OCI-LY1 (cell line): ENCODE measurements at regions not wholly inside any gene's neighbourhood (a gene's known extent, or its start where the extent isn't known, plus 50 kb on each side); places are given as distances from the start of the nearest gene placed in this dataset.

Experiments
- H2AFZ ChIP-seq: fragments of 200-600 bp; sonication (generic), shearing (Covaris generic); 2 replicates; pipeline ENCODE4 v1.6.0; 2014; ENCODE audit warnings: antibody characterized with exemption, mild to moderate bottlenecking, low read length
- H3F3A ChIP-seq: fragments of 200-600 bp; sonication (generic), shearing (Covaris generic); 2 replicates; pipeline ENCODE4 v1.6.0; 2014; ENCODE audit warnings: mild to moderate bottlenecking, antibody characterized with exemption, low read length, moderate library complexity; ENCODE audit not compliant: insufficient read depth
- H3K27ac ChIP-seq: fragments of 200-600 bp; sonication (generic); 2 replicates; pipeline ENCODE4 v1.5.1; 2014; ENCODE audit warnings: low read length, mixed run types, mild to moderate bottlenecking, low read depth; ENCODE audit not compliant: poor library complexity, severe bottlenecking
- H3K27me3 ChIP-seq: fragments of 200-600 bp; sonication (generic); 2 replicates; pipeline ENCODE4 v1.6.0; 2014; ENCODE audit warnings: antibody characterized with exemption, mild to moderate bottlenecking, low read length, moderate library complexity; ENCODE audit not compliant: insufficient read depth
- H3K36me3 ChIP-seq: fragments of 200-600 bp; sonication (generic); 2 replicates; pipeline ENCODE4 v1.6.1; 2014; ENCODE audit warnings: mild to moderate bottlenecking, antibody characterized with exemption, low read length, moderate library complexity, mixed read lengths; ENCODE audit not compliant: insufficient read depth
- H3K4me1 ChIP-seq: fragments of 200-600 bp; sonication (generic); 2 replicates; pipeline ENCODE4 v1.5.1; 2014; ENCODE audit warnings: mild to moderate bottlenecking, low read length, moderate library complexity; ENCODE audit not compliant: insufficient read depth, severe bottlenecking
- H3K4me2 ChIP-seq: fragments of 200-600 bp; sonication (generic), shearing (Covaris generic); 2 replicates; pipeline ENCODE4 v1.6.1; 2014; ENCODE audit warnings: low read length
- H3K4me3 ChIP-seq: fragments of 200-600 bp; sonication (generic); 2 replicates; pipeline ENCODE4 v1.5.1; 2014; ENCODE audit warnings: low read length, low read depth, mild to moderate bottlenecking, mixed read lengths; ENCODE audit not compliant: poor library complexity, severe bottlenecking
- H3K79me2 ChIP-seq: fragments of 200-600 bp; shearing (Covaris generic); 2 replicates; pipeline ENCODE4 v1.6.1; 2016; ENCODE audit warnings: mixed run types, low read length, mixed read lengths; ENCODE audit not compliant: insufficient read depth
- H3K9ac ChIP-seq: fragments of 200-600 bp; sonication (generic), shearing (Covaris generic); 2 replicates; pipeline ENCODE4 v1.6.1; 2014; ENCODE audit warnings: mild to moderate bottlenecking, low read length, mixed read lengths
- H3K9me2 ChIP-seq: fragments of 200-600 bp; sonication (generic), shearing (Covaris generic); 2 replicates; pipeline ENCODE4 v1.6.1; 2014; ENCODE audit warnings: low read depth, mild to moderate bottlenecking, low read length, mixed read lengths
- H3K9me3 ChIP-seq: fragments of 200-600 bp; shearing (Covaris generic); 2 replicates; pipeline ENCODE4 v1.6.1; 2014; ENCODE audit warnings: low read length, mixed read lengths
- H4K20me1 ChIP-seq: fragments of 200-600 bp; sonication (generic), shearing (Covaris generic); 2 replicates; pipeline ENCODE4 v1.6.0; 2016; ENCODE audit warnings: mild to moderate bottlenecking, low read length; ENCODE audit not compliant: insufficient read depth
- EZH2 ChIP-seq: fragments of 200-600 bp; sonication (generic), shearing (Covaris generic); IDR thresholded peaks from 2 replicates; pipeline ENCODE4 v1.8.0; 2017; ENCODE audit warnings: borderline replicate concordance, mixed run types, mild to moderate bottlenecking, antibody characterized with exemption, low read length, moderate library complexity, mixed read lengths
- TF ChIP-seq, protein P1 (sequence below): fragments of 200-600 bp; sonication (generic), shearing (Covaris generic); IDR thresholded peaks from 2 replicates; pipeline ENCODE4 v1.5.1; 2017; ENCODE audit warnings: mild to moderate bottlenecking, antibody characterized with exemption, low read length, moderate library complexity, mixed read lengths

GRCh38 chr21:25381936-25382452 lies 225.3 kb downstream of the MRPL39 start:
- Histone ChIP-seq H3K4me3 (no peak overlapping the region), H3K4me1 (no peaks in the 10 kb centered on the region), H3K36me3 (no peaks in the 10 kb centered on the region), H3K4me2 (no peak overlapping the region), H3K79me2 (no peaks in the 10 kb centered on the region), H3K27me3 (no peaks in the 10 kb centered on the region), H3K9me3 (no peaks in the 10 kb centered on the region), H3K9ac (no peak overlapping the region), H3F3A (no peaks in the 10 kb centered on the region), H3K27ac (no peak overlapping the region), H3K9me2 (no peaks in the 10 kb centered on the region), H4K20me1 (no peaks in the 10 kb centered on the region), H2AFZ (no peak overlapping the region)
- no peak for TF ChIP-seq EZH2
- TF ChIP-seq, protein P1, sequence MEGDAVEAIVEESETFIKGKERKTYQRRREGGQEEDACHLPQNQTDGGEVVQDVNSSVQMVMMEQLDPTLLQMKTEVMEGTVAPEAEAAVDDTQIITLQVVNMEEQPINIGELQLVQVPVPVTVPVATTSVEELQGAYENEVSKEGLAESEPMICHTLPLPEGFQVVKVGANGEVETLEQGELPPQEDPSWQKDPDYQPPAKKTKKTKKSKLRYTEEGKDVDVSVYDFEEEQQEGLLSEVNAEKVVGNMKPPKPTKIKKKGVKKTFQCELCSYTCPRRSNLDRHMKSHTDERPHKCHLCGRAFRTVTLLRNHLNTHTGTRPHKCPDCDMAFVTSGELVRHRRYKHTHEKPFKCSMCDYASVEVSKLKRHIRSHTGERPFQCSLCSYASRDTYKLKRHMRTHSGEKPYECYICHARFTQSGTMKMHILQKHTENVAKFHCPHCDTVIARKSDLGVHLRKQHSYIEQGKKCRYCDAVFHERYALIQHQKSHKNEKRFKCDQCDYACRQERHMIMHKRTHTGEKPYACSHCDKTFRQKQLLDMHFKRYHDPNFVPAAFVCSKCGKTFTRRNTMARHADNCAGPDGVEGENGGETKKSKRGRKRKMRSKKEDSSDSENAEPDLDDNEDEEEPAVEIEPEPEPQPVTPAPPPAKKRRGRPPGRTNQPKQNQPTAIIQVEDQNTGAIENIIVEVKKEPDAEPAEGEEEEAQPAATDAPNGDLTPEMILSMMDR: no peak

DNA sequence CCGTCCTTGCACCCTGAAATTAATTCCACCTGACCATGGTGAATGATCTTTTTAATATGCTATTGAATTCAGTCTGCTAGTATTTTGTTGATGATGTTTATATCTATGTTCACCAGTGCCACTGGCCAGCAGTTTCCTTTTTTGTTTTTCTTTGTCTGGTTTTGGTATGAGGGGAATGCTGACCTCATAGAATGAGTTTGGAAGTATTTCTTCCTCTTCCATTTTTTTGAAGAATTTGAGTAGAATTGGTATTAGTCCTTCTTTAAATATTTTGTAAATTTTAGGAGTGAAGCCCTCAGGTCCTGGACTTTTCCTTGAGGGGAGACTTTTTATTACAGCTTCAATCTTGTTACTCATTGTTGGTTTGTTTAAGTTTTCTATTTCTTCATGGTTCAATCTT lies 231.6 kb downstream of the MRPL39 start:
- no peaks in the 10 kb centered on the region for H3K9me3 ChIP-seq
- H3K4me1 ChIP-seq: no peaks in the 10 kb centered on the region
- H3K9me2 ChIP-seq: no peaks in the 10 kb centered on the region
- H3K4me2 ChIP-seq: no peak overlapping the region
- no peak overlapping the region for H2AFZ ChIP-seq
- H3K4me3 ChIP-seq: no peak overlapping the region
- TF ChIP-seq EZH2: no peak
- TF ChIP-seq, protein P1: no peak
- no peaks in the 10 kb centered on the region for H3K27me3 ChIP-seq
- H4K20me1 ChIP-seq: no peaks in the 10 kb centered on the region
- no peak overlapping the region for H3K9ac ChIP-seq
- H3K36me3 ChIP-seq: no peaks in the 10 kb centered on the region
- no peak overlapping the region for H3K27ac ChIP-seq
- no peaks in the 10 kb centered on the region for H3K79me2 ChIP-seq
- H3F3A ChIP-seq: no peaks in the 10 kb centered on the region

- Histone ChIP-seq H2AFZ (no peak overlapping the region), H3K9ac (no peak overlapping the region), H3K27ac (no peak overlapping the region), H3K27me3 (no peaks in the 10 kb centered on the region), H3K79me2 (no peaks in the 10 kb centered on the region), H4K20me1 (no peaks in the 10 kb centered on the region), H3K9me3 (no peaks in the 10 kb centered on the region), H3K4me1 (no peaks in the 10 kb centered on the region), H3K36me3 (no peaks in the 10 kb centered on the region), H3F3A (no peaks in the 10 kb centered on the region), H3K4me3 (no peak overlapping the region), H3K4me2 (no peak overlapping the region), H3K9me2 (no peaks in the 10 kb centered on the region)
- TF ChIP-seq EZH2: no peak
- TF ChIP-seq, protein P1: no peak
These were observed 233.9 kb downstream of the MRPL39 start for GRCh38 chr21:25373126-25374082.
